WERI-Rb-1 (cell line): ENCODE measurements at regions not wholly inside any gene's neighbourhood (a gene's known extent, or its start where the extent isn't known, plus 50 kb on each side); places are given as distances from the start of the nearest gene placed in this dataset.

Experiments
- DNase-seq: peaks from one replicate; pipeline ENCODE4 v3.0.0-alpha.2; 2020
- H3K27ac ChIP-seq: fragments of 250-450 bp; sonication (Bioruptor Pico); 2 replicates; pipeline ENCODE4 v1.5.1; 2020; ENCODE audit warnings: mild to moderate bottlenecking, moderate library complexity
- H3K27me3 ChIP-seq: fragments of 250-450 bp; sonication (Bioruptor Pico); 2 replicates; pipeline ENCODE4 v1.5.1; 2021; ENCODE audit warnings: mild to moderate bottlenecking, low read depth, moderate library complexity; ENCODE audit not compliant: insufficient read depth, severe bottlenecking
- H3K36me3 ChIP-seq: fragments of 250-450 bp; sonication (Bioruptor Pico); 2 replicates; pipeline ENCODE4 v1.5.1; 2020; ENCODE audit warnings: mild to moderate bottlenecking, moderate library complexity
- H3K4me3 ChIP-seq: 2 replicates; pipeline ENCODE4 v1.5.1; 2011; ENCODE audit warnings: low read depth, mild to moderate bottlenecking, control low read depth, low read length
- H3K9me3 ChIP-seq: fragments of 250-450 bp; sonication (Bioruptor Pico); 2 replicates; pipeline ENCODE4 v1.5.1; 2021; ENCODE audit warnings: mild to moderate bottlenecking, moderate library complexity; ENCODE audit not compliant: severe bottlenecking
- TF ChIP-seq, protein P1 (sequence below): IDR thresholded peaks from 2 replicates; pipeline ENCODE4 v1.5.1; 2011; ENCODE audit warnings: low read depth, mild to moderate bottlenecking, control low read depth, inconsistent platforms, low read length

DNA sequence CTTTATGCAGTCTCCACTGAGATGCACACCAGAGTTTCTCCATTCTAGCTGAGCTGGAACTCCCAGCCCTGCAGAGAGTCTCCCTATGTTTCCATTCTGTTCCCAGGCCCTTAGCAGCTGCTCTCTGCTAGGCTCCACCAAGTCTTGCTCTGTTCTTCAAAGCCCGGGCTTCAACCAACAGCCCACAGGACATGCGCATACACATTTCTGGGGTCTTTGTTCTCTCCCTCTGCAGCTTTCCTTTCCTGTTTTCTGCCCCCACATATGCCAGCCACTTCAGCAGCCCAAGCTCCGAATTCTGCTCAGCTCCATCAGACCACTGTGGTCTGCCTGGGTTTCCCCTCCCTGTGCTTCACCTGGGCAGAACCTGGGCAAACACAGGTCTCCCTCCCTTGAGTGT lies 205.9 kb downstream of the CBLN1 start:
- no peak for DNase-seq
- no peak overlapping the region for H3K4me3 ChIP-seq
- no peak overlapping the region for H3K27ac ChIP-seq
- peaks cover 4% of the 10 kb centered on the region for H3K9me3 ChIP-seq
- no peaks in the 10 kb centered on the region for H3K36me3 ChIP-seq
- no peaks in the 10 kb centered on the region for H3K27me3 ChIP-seq
- TF ChIP-seq, protein P1, sequence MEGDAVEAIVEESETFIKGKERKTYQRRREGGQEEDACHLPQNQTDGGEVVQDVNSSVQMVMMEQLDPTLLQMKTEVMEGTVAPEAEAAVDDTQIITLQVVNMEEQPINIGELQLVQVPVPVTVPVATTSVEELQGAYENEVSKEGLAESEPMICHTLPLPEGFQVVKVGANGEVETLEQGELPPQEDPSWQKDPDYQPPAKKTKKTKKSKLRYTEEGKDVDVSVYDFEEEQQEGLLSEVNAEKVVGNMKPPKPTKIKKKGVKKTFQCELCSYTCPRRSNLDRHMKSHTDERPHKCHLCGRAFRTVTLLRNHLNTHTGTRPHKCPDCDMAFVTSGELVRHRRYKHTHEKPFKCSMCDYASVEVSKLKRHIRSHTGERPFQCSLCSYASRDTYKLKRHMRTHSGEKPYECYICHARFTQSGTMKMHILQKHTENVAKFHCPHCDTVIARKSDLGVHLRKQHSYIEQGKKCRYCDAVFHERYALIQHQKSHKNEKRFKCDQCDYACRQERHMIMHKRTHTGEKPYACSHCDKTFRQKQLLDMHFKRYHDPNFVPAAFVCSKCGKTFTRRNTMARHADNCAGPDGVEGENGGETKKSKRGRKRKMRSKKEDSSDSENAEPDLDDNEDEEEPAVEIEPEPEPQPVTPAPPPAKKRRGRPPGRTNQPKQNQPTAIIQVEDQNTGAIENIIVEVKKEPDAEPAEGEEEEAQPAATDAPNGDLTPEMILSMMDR, result no peak

DNA sequence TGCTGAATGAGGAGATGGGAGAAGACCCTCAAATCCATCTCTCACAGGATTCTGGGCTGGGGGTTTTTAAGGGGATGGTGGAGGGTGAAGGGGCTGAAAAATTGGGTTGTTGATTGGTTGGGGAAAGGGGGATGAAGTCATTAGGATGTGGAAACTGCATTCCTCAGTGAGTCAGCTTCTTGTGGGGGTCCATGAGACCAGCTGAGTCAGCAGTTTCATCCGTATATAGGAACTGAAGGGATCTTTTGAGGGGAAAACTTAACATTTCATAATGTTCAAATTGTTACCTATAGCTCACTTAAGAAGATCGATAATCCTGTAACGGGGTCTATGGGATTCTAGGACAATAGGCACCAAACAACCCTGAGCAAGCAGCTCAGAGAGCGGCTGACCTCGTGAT lies 213.4 kb downstream of the CBLN1 start:
- no peaks in the 10 kb centered on the region for H3K9me3 ChIP-seq
- DNase-seq, result no peak
- TF ChIP-seq, protein P1, result no peak
- no peak overlapping the region for H3K4me3 ChIP-seq
- H3K36me3 ChIP-seq, result no peaks in the 10 kb centered on the region
- H3K27ac ChIP-seq, result no peak overlapping the region
- no peaks in the 10 kb centered on the region for H3K27me3 ChIP-seq

DNA sequence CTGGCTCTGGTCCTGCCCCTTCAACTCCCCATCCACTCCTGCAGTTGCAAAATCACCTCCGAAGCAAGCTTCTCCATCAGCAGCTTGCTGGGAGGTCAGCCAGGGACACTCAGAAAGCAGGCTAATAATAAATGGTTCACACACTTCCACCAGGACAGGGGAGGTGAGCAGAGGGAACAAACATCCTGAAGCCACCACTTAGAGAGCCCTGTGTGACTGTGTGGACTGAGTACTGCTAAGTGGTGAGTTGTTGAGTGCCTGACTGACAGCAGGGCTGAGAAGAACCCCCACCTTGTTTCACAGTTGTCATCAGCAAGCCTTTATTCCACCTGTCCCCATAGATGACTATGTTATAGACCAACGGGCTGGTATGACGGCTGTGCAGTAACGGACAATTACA lies 213.9 kb downstream of the CBLN1 start:
- Histone ChIP-seq H3K36me3 (no peaks in the 10 kb centered on the region), H3K9me3 (no peaks in the 10 kb centered on the region), H3K4me3 (no peak overlapping the region), H3K27me3 (no peaks in the 10 kb centered on the region), H3K27ac (no peak overlapping the region)
- TF ChIP-seq, protein P1, result no peak
- no peak for DNase-seq

DNA sequence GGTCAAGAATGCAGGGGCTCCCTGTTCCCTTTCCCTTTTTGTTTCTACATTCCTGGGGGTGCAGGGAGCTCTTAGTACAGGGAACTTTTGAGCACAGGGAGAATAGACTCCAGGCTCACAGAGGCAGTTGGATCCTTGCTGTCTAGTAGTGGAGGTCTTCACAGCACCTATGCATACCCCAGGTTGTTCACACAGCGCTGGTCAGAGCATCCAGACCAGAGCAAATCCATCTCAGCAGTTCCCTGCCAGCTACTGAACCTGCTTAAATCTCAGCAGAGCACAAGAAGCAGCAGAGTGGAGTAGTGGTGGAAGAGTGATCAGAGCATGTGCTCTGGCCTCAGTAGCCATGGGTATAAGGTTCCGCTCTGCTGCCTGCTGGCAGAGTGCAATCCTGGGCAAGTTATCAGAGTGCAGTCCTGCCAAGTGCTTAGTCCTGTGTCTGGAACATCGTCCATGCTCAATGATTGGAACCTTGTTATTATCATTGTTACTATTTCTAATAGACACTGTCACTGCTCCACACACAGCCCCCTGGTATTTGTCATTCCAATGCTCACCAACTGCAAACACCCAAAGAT lies 220.4 kb downstream of the CBLN1 start:
- H3K36me3 ChIP-seq, result no peaks in the 10 kb centered on the region
- TF ChIP-seq, protein P1, result no peak
- DNase-seq, result no peak
- H3K27me3 ChIP-seq, result no peaks in the 10 kb centered on the region
- H3K4me3 ChIP-seq, result no peak overlapping the region
- H3K27ac ChIP-seq, result no peak overlapping the region
- H3K9me3 ChIP-seq, result no peaks in the 10 kb centered on the region

DNA sequence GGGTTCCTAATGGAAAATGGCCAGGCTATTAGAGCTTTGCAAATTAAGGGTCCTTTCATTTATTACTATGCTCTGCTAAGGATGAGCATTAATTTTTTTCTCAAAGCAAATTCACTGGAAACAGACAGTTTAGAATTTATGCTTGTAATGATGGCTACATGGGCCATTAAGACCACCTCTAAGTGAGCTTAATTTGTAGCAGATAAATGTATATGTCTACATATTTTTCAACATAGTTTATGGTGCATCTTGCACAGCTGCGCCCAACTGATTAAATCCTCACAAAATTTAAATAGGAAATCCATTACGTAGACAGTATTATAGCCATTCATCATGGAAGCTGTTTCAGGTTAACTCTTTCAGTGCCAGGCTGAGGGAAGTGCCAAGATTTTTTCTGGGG lies 220.9 kb downstream of the CBLN1 start:
- H3K27me3 ChIP-seq, result no peaks in the 10 kb centered on the region
- H3K27ac ChIP-seq, result no peak overlapping the region
- H3K9me3 ChIP-seq, result no peaks in the 10 kb centered on the region
- no peak for DNase-seq
- no peak overlapping the region for H3K4me3 ChIP-seq
- TF ChIP-seq, protein P1, result no peak
- H3K36me3 ChIP-seq, result no peaks in the 10 kb centered on the region

DNA sequence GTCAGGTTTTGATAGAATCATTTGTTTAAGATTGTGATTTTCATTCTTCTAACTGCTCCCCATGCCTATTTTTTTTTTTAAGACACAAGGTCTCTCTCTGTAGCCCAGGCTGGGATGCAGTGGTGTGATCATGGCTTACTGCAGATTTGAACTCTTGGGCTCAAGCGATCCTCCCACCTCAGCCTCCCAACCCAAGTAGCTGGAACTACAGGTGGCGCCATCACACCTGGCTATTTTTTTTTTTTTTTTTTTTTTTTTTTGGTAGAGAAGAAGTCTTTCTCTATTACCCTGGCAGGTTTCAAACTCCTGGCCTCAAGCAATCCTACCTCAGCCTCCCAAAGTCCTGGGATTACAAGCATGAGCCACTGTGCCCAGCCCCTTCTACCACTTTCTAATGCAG lies 223.3 kb downstream of the CBLN1 start:
- TF ChIP-seq, protein P1, result peak; percentile 28; the same call in 1 of the 2 replicates
- no peaks in the 10 kb centered on the region for H3K36me3 ChIP-seq
- DNase-seq, result no peak
- H3K27me3 ChIP-seq, result no peaks in the 10 kb centered on the region
- H3K27ac ChIP-seq, result no peak overlapping the region
- H3K9me3 ChIP-seq, result no peaks in the 10 kb centered on the region
- no peak overlapping the region for H3K4me3 ChIP-seq
